ENCODE measurements at regions not wholly inside any gene's neighbourhood (a gene's known extent, or its start where the extent isn't known, plus 50 kb on each side); places are given as distances from the start of the nearest gene placed in this dataset.

- no peaks in the 10 kb centered on the region; the same call in 1 of the 2 replicates for H3K9me3 ChIP-seq
- no peaks in the 10 kb centered on the region for H3K4me1 ChIP-seq
- no peaks in the 10 kb centered on the region for H3K27me3 ChIP-seq
- DNase-seq: no peak
- TF ChIP-seq CTCF (IDR thresholded peaks at IDR 0.05; ENCODE audit: low read depth, low read length): no peak
- no peak overlapping the region for H3K4me3 ChIP-seq (ENCODE audit: low read depth, low read length)
- no peaks in the 10 kb centered on the region; the same call in 1 of the 2 replicates for H3K36me3 ChIP-seq
These were observed 347.4 kb upstream of the PRICKLE1 start for GRCh38 chr12:42936991-42937390.

- H3K27me3 ChIP-seq: no peaks in the 10 kb centered on the region
- H3K36me3 ChIP-seq: no peaks in the 10 kb centered on the region; the same call in 1 of the 2 replicates
- H3K9me3 ChIP-seq: no peaks in the 10 kb centered on the region
- H3K4me3 ChIP-seq (ENCODE audit: low read depth, low read length): no peak overlapping the region
- H3K4me1 ChIP-seq: no peaks in the 10 kb centered on the region
- no peak for DNase-seq
- TF ChIP-seq CTCF (IDR thresholded peaks at IDR 0.05; ENCODE audit: low read depth, low read length): no peak
These were observed 346.7 kb upstream of the PRICKLE1 start for GRCh38 chr12:42936260-42936659.

- H3K36me3 ChIP-seq: no peaks in the 10 kb centered on the region
- no peaks in the 10 kb centered on the region for H3K27me3 ChIP-seq
- no peak for DNase-seq
- H3K9me3 ChIP-seq: no peaks in the 10 kb centered on the region
- no peak for TF ChIP-seq CTCF (IDR thresholded peaks at IDR 0.05; ENCODE audit: low read depth, low read length)
- no peaks in the 10 kb centered on the region for H3K4me1 ChIP-seq
- no peak overlapping the region for H3K4me3 ChIP-seq (ENCODE audit: low read depth, low read length)
These were observed 346.2 kb upstream of the PRICKLE1 start for GRCh38 chr12:42935756-42936155.

- no peaks in the 10 kb centered on the region for H3K9me3 ChIP-seq
- H3K4me3 ChIP-seq (ENCODE audit: low read depth, low read length): no peak overlapping the region
- DNase-seq: no peak
- no peaks in the 10 kb centered on the region for H3K4me1 ChIP-seq
- no peak for TF ChIP-seq CTCF (IDR thresholded peaks at IDR 0.05; ENCODE audit: low read depth, low read length)
- H3K27me3 ChIP-seq: no peaks in the 10 kb centered on the region
- H3K36me3 ChIP-seq: no peaks in the 10 kb centered on the region
These were observed 345.5 kb upstream of the PRICKLE1 start for GRCh38 chr12:42935090-42935489.

- H3K9me3 ChIP-seq: no peaks in the 10 kb centered on the region
- no peaks in the 10 kb centered on the region for H3K36me3 ChIP-seq
- no peak for DNase-seq
These were observed 344.0 kb upstream of the PRICKLE1 start for GRCh38 chr12:42933461-42934081.

More at GRCh38 chr12:42933461-42934081, 344.0 kb upstream of the PRICKLE1 start:
- H3K4me1 ChIP-seq: no peaks in the 10 kb centered on the region
- H3K27me3 ChIP-seq: no peaks in the 10 kb centered on the region
- TF ChIP-seq CTCF (IDR thresholded peaks at IDR 0.05; ENCODE audit: low read depth, low read length): no peak
- no peak overlapping the region for H3K4me3 ChIP-seq (ENCODE audit: low read depth, low read length)

All from BE2C (cell line).